ENCODE measurements at regions not wholly inside any gene's neighbourhood (a gene's known extent, or its start where the extent isn't known, plus 50 kb on each side); places are given as distances from the start of the nearest gene placed in this dataset.

DNA sequence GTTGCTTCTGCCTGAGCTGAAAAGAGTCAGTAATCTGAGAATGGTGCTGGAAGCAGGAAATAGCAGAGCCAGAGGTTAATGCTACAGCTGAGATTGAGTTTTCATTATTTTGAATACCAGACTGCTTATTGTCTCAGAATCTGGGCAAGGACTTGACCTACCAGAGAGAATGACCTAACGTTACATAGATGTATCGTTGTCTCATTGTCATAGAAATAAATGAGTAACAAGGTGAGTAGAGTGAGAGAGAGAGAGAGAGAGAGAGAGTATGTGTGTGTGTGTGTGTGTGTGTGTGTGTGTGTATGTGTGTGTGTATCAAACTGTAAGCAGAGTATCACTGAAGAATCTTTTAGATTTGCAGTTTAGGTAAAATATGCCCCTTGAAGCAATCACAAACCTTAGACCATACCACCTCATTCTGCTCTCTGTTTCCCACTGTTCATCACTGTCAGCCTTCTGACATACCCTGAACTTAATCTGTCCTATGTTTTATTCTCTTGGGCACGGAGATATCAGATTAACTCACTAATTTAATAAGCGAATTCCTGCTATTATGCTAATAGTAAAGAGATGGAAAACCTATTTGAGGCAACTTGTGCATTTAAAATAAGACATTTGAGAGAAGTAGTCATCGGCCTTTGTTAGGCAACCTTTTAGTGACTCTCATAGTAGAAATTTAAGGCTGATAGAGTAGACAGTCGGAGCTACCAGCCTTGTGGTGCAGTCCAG lies 87.8 kb downstream of the CYB561 start:
- Mint-ChIP-seq H3K27me3 (no peaks in the 10 kb centered on the region), H3K27ac (peak overlapping the region in 1 of 2 donors; percentile 13), H3K9me3 (no peaks in the 10 kb centered on the region), H3K4me3 (no peak overlapping the region), H3K4me1 (no peaks in the 10 kb centered on the region)
- no peak for ATAC-seq
- DNase-seq: no peak

DNA sequence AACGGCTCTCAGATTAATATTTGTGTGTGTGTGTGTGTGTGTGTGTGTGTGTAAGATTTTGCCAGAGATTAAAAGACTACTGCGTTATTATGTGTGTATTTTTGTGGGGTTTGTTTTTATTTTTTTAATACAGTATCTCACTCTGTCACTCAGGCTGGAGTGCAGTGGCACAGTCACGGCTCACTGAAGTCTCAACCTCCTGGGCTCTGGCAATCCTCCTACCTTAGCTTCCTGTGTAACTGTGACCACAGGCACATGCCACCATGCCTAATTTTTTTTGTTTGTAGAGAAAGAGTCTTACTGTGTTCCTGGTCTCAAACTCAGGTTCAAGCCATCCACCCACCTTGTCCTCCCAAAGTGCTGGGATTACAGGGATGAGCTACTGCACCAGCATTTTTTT lies 87.2 kb downstream of the CYB561 start:
- Mint-ChIP-seq H3K4me3 (no peak overlapping the region), H3K27me3 (no peaks in the 10 kb centered on the region), H3K9me3 (no peaks in the 10 kb centered on the region), H3K4me1 (no peaks in the 10 kb centered on the region), H3K27ac (no peak overlapping the region)
- DNase-seq: no peak
- no peak for ATAC-seq

DNA sequence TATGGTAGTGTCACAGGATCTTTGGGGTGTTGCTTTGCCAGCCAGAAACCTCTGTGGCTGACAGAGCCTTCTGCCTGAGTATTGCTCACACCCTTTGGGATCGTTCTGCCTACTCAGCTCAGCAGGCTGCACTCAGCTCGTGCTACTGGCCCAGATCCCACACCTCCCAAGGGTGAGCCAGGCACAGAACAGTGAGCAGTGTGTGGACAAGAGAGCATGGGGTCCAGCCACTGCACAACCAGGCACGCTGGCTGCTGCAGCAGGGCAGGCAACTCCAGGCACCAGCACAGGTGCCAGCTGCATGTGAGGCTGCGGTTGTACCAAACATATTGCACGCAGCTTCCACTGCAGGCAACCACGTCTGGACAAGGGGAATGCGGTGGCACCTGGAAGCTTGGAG lies 84.9 kb downstream of the CYB561 start:
- no peak overlapping the region for H3K27ac Mint-ChIP-seq
- H3K9me3 Mint-ChIP-seq: no peaks in the 10 kb centered on the region
- H3K4me3 Mint-ChIP-seq: no peak overlapping the region
- ATAC-seq: no peak
- H3K4me1 Mint-ChIP-seq: no peaks in the 10 kb centered on the region
- H3K27me3 Mint-ChIP-seq: no peaks in the 10 kb centered on the region
- no peak for DNase-seq

DNA sequence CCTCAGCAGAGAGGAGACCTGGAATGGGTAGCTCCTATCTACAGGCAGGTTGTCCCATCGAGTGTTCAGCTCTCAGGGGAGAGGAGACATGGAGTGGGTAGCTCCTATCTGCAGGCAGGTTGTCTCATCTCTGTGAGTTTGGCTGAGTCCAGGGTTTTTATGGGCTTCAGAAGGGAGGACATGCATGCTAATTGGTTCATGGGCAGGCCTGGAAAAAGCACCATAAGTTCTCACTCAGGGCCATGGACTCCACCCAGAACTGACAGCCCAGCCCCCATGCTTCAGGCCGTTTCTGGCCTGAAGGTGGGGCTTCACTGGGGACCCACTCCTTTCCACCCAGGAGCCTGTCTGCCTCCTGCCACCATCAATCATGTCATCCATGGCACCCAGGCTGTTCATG lies 84.0 kb downstream of the CYB561 start:
- no peak for DNase-seq
- no peak for ATAC-seq
- H3K27me3 Mint-ChIP-seq: no peaks in the 10 kb centered on the region
- no peaks in the 10 kb centered on the region for H3K9me3 Mint-ChIP-seq
- H3K27ac Mint-ChIP-seq: no peak overlapping the region
- H3K4me1 Mint-ChIP-seq: no peaks in the 10 kb centered on the region
- no peak overlapping the region for H3K4me3 Mint-ChIP-seq

DNA sequence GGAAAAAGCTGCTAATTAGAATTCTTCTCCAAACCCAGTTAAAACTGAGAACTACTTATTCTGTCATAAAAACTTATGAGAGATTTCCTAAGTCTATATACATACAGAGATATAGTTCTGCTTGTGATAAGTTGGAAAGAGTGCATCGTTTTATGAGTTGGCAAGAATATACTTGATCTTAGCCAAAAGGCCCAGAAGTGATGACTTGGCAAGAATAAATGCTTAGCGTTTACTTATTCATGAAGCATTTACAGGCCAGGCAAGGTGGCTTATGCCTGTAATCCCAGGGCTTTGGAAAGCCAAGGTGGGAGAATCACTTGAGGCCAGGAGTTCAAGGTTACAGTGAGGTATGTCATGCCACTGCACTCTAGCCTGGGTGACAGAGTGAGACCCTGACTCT lies 81.7 kb downstream of the CYB561 start:
- no peak for DNase-seq

DNA sequence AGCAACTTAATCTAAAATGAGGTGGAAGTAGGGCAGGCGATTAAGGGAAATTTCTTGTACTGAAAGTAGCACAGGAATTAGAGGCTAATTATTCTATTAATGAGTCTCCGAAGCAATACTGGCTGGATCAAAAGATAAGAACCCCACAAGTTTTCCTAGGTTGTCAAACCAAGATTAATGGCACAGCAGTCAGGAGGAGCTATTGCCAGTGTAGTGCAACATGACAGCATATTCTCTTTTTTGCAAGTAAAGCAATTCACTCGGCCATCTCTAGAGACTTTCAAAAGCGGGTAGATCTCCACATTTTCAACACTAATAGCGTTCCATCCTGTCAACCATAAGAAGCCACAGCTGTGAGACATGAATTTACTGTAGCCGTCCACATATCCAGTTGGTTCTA lies 81.2 kb downstream of the CYB561 start:
- H3K27me3 Mint-ChIP-seq: no peaks in the 10 kb centered on the region
- no peaks in the 10 kb centered on the region for H3K9me3 Mint-ChIP-seq
- no peak overlapping the region for H3K4me3 Mint-ChIP-seq
- ATAC-seq: no peak
- H3K27ac Mint-ChIP-seq: no peak overlapping the region
- DNase-seq: no peak
- no peaks in the 10 kb centered on the region for H3K4me1 Mint-ChIP-seq

More for the DNA sequence above, 81.7 kb downstream of the CYB561 start:
- H3K4me3 Mint-ChIP-seq: no peak overlapping the region
- H3K27ac Mint-ChIP-seq: no peak overlapping the region
- ATAC-seq: no peak
- no peaks in the 10 kb centered on the region for H3K4me1 Mint-ChIP-seq
- H3K9me3 Mint-ChIP-seq: no peaks in the 10 kb centered on the region
- H3K27me3 Mint-ChIP-seq: no peaks in the 10 kb centered on the region

DNA sequence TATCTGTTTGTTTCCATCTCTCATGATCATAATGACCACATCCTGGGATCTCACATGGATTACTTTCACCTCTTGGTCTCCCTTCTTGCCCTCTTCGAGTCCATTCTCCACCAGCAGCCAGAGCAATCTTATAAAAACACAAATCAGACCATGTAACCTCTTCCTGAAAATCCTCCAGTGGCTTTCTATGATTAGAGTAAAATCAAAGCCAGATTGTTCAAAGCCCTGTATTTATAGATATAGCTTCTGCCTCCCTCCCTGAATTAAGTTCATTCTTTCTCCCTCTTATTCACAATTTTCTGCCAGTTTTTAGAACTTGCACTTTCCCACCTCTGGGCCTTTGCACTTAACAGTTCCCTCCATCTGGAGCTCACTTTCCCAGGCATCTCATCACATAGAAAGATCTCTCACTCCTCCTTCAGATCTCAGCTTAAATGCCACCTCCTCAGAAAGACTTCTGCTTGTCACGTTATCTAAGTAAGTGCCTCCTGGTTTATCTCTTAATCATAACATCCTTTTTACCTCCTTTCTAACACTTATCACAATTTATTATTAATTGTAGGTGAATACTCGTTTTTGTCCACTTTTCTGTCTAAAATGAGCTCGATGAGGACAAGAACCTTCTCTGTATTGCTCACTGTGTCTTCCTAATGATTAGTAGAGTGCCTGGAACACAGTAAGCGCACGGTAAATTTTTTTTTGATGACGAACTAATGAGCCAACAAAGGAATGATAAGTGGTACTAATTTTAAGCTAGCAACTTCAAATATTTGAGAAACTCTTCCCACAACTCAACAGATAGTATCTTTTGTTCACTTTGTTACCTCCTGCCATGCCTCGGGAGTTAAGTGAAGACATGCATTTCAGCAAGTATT lies 80.5 kb downstream of the CYB561 start:
- no peak overlapping the region for H3K4me3 Mint-ChIP-seq
- H3K9me3 Mint-ChIP-seq: no peaks in the 10 kb centered on the region
- no peaks in the 10 kb centered on the region for H3K27me3 Mint-ChIP-seq
- no peak overlapping the region for H3K27ac Mint-ChIP-seq
- no peak for DNase-seq
- ATAC-seq: no peak
- no peaks in the 10 kb centered on the region for H3K4me1 Mint-ChIP-seq

DNA sequence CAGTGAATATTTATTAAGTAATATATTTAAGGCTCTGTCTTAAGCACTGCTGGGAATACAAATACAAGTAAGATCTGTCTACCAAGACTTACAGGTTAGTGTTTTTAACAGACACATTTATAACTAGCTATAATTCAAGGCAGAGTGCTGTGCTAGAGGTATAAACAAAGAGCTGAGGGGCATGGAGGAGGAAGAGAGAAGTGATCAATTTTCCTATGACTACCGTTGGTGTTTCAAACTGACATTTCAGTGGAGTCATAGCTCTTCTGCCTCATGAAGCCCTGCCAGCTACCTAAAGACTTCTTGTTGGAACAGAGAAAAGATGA lies 79.9 kb downstream of the CYB561 start:
- Mint-ChIP-seq H3K9me3 (no peaks in the 10 kb centered on the region), H3K27ac (no peak overlapping the region), H3K27me3 (no peaks in the 10 kb centered on the region), H3K4me3 (no peak overlapping the region), H3K4me1 (no peaks in the 10 kb centered on the region)
- no peak for DNase-seq
- ATAC-seq: no peak

DNA sequence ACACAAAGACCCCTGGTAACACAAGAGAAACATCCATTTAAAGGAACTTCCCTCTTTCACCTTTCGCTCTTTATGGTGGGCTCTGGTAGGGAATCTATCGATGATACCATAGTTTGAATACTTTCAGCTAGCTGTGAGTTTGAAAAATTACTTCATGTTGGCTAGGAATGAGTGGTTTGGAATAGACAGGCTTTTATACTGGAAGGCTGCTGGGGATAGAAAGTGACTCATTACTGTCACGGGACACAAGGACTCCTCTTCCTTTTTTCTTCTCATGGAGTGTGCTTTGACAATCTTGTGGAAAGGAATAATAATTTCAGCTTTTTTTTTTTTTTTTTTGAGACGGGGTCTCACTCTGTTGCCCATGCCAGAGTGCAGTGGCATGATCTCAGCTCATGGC lies 76.9 kb downstream of the CYB561 start:
- Mint-ChIP-seq H3K4me1 (no peaks in the 10 kb centered on the region), H3K27ac (no peak overlapping the region), H3K4me3 (no peak overlapping the region), H3K27me3 (no peaks in the 10 kb centered on the region), H3K9me3 (no peaks in the 10 kb centered on the region)
- ATAC-seq: no peak
- no peak for DNase-seq

DNA sequence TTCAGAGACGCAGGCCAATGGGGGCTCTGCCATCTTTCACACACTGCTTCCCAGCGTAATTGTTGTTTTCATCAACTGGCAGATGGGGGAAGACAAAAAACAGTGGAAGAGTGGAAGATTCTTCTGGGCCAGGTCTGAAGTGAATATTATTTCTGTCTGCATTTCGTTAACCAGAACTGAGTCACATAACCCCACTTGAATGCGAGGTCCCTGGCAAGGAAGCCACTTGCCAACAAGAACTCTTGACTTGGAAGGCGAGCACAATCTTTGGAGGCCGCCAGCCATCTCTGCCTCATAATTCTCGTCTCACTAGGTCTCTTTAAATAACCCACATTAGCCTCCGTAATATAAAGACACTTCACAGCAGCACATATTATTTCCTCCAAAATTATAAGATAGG lies 75.4 kb downstream of the CYB561 start:
- DNase-seq (no peak), ATAC-seq (no peak)
- Mint-ChIP-seq H3K27ac (no peak overlapping the region), H3K4me3 (no peak overlapping the region), H3K27me3 (no peaks in the 10 kb centered on the region), H3K4me1 (no peaks in the 10 kb centered on the region), H3K9me3 (no peaks in the 10 kb centered on the region)

DNA sequence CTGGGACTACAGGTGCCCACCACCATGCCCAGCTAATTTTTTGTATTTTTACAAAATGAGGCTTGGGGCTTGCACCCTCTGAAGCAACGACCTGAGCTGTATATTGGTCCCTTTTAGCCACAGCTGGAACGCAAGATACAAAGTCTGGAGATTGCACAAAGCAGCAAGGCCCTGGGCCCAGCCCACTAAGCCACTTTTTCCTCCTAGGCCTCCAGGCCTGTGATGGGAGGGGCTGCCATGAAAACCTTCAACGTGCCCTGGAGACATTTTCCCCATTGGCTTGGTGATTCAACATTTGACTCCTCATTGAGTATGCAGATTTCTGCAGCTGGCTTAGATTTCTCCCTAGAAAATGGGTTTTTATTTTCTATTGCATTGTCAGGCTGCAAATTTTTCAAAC lies 69.2 kb downstream of the CYB561 start:
- H3K27me3 Mint-ChIP-seq: no peaks in the 10 kb centered on the region
- H3K4me1 Mint-ChIP-seq: peaks cover under 1% of the 10 kb centered on the region
- no peak overlapping the region for H3K27ac Mint-ChIP-seq
- H3K4me3 Mint-ChIP-seq: no peak overlapping the region
- no peak for DNase-seq
- peaks cover 9 to 12% of the 10 kb centered on the region in 2 donors for H3K9me3 Mint-ChIP-seq
- ATAC-seq: no peak

DNA sequence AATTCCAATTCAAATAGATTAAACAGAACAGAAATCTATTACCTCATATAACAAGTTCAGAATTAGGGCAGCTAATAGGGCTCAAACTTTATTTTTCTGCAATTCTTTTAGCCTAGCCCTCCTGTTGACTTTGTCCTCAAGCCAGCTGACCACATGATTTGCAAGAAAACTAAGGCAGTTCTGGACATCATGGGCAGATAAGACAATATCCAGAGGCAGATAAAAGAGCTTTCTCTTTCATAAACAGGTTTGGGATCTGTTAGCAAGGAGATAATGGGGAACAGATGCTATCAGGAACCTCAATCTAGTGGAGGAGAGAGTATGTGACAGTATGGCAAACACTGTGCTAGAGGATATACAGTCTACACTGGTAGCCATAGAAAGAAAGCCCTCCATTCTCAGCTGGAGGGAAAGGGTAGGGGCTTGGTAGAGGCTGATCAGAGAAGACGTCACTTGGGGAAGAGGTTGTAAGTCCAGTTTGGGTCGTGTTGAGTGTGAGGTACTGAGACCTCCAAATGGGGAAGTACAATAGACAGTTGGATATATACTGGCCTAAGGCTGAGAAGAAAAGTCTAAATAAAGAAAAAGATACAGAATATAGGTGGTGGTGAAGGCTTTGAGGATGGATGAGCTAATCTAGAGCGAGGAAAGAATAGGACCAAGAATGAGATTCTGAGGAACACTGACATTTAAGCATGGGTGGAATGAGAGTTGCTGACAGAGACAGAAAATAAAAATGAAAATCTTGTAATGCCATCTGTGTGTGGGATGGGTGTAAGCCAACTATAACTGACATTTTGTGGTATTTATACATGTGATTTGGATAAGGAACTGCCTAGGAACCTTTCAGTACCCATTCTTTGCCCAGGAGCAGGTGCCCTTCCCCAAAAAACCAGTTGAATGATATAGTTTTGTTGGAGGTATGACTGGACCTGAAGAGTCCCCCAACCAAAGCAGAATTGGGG lies 67.4 kb downstream of the CYB561 start:
- peaks cover 8% of the 10 kb centered on the region for H3K4me1 Mint-ChIP-seq
- H3K4me3 Mint-ChIP-seq: no peak overlapping the region
- H3K9me3 Mint-ChIP-seq: peaks cover 9 to 12% of the 10 kb centered on the region in 2 donors
- ATAC-seq (no peak), DNase-seq (no peak)
- H3K27ac Mint-ChIP-seq: no peak overlapping the region
- no peaks in the 10 kb centered on the region for H3K27me3 Mint-ChIP-seq

DNA sequence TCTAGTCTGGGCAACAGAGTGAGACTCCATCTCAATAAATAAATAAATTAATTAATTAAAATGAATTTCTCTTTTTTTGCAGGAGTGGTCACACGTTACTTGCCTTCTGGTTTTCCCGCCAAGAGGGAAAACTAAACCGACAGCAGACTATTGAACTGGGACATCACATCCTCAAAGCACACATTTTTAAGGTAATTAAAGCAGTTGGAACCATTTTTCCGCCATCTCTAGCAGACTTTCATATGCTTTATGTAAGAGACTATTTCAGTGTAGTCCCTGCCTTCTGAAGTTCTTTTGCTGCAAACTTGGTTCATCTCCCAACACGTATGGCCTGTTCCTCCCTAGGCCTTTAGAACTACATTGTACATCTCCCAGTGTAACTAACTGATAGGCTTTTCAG lies 66.5 kb downstream of the CYB561 start:
- no peaks in the 10 kb centered on the region for H3K27me3 Mint-ChIP-seq
- no peak overlapping the region for H3K4me3 Mint-ChIP-seq
- ATAC-seq (no peak), DNase-seq (no peak)
- peaks cover 8% of the 10 kb centered on the region for H3K4me1 Mint-ChIP-seq
- peaks cover 9 to 12% of the 10 kb centered on the region in 2 donors for H3K9me3 Mint-ChIP-seq
- no peak overlapping the region for H3K27ac Mint-ChIP-seq

DNA sequence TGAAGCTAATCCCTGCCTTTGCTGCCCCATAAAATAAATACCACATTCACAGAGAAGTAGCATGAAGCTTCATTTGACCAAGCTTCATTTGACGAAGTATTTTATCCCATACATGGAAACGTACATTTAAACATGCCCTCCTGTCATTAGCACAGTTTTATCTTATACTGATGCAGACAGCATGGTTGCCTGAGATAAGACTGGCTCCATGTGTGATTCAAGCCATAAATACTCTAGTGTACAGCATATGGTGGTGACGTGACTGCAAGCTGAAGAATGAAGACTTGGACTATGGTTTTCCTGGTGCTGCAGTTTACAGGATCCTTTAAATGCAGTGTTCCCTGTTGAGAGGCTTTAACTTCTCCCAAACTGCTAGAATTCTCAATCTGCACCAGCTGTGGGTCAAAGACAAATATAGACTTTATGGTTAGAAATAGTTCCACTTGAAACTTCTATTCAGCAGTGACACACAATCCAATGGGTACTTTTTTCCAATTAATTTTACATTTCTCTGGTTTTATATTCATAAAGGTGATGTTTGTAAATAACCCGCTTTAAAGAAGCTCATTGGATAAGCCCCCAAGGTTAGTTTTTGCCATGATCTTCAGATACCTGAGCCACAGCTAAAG lies 64.9 kb downstream of the CYB561 start:
- no peak overlapping the region for H3K4me3 Mint-ChIP-seq
- ATAC-seq: no peak
- no peak overlapping the region for H3K27ac Mint-ChIP-seq
- peaks cover 8% of the 10 kb centered on the region for H3K4me1 Mint-ChIP-seq
- peaks cover 9 to 12% of the 10 kb centered on the region in 2 donors for H3K9me3 Mint-ChIP-seq
- no peak for DNase-seq
- no peaks in the 10 kb centered on the region for H3K27me3 Mint-ChIP-seq

DNA sequence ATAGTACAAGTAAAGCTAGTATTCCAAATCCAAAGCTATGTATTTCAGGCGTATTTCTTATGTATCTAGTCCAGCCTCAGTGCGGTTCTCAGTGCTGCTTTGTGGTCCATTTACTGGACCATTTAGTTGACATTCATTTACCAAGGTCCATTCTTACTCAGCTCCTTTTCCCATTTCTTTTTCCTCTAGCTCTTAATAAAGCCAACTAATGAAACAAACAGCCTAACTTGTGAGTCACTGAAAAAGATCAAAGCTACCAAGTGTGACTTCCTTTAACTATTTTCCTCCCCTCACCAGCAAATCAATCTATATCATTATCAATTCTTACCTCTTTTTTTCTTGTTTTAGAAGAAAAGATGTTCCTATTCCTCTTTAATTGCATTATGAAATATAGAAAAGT lies 64.0 kb downstream of the CYB561 start:
- H3K9me3 Mint-ChIP-seq: peaks cover 9 to 10% of the 10 kb centered on the region in 2 donors
- H3K27me3 Mint-ChIP-seq: no peaks in the 10 kb centered on the region
- DNase-seq: no peak
- ATAC-seq: no peak
- H3K27ac Mint-ChIP-seq: no peak overlapping the region
- H3K4me1 Mint-ChIP-seq: peaks cover 8% of the 10 kb centered on the region
- H3K4me3 Mint-ChIP-seq: no peak overlapping the region
